BJ (cell line): ENCODE measurements at regions not wholly inside any gene's neighbourhood (a gene's known extent, or its start where the extent isn't known, plus 50 kb on each side); places are given as distances from the start of the nearest gene placed in this dataset.

ENCODE experiments used
- CTCF ChIA-PET: fragments of 350-600 bp; formaldehyde crosslinking; extraction: SDS; loops from one replicate; lab custom pipeline; 2021; ENCODE audit warnings: antibody characterized with exemption, inconsistent platforms; lab: Yijun Ruan, JAX
- POLR2A ChIA-PET: fragments of 300-600 bp; sonication (Branson Sonifier 250); formaldehyde crosslinking; extraction: SDS; loops from one replicate; lab custom pipeline; 2021; ENCODE audit warnings: antibody characterized with exemption; lab: Charles Lee
- DNase-seq: peaks from one replicate; pipeline ENCODE4 v3.0.0-alpha.2; 2011; ENCODE audit warnings: low read depth
- H3K27me3 ChIP-seq: 2 replicates; pipeline ENCODE4 v1.6.0; 2011; ENCODE audit warnings: low read length; ENCODE audit not compliant: control insufficient read depth, insufficient read depth
- H3K36me3 ChIP-seq: 2 replicates; pipeline ENCODE4 v1.5.1; 2011; ENCODE audit warnings: low read length; ENCODE audit not compliant: control insufficient read depth, insufficient read depth
- H3K4me3 ChIP-seq: 2 replicates; pipeline ENCODE4 v1.5.1; 2011; ENCODE audit warnings: low read depth, mild to moderate bottlenecking, control low read depth, low read length
- TF ChIP-seq, protein P1 (sequence below): IDR thresholded peaks from 2 replicates; pipeline ENCODE4 v1.5.1; 2011; ENCODE audit warnings: low read depth, mild to moderate bottlenecking, control low read depth, inconsistent platforms, low read length, moderate library complexity; ENCODE audit not compliant: insufficient read depth

DNA sequence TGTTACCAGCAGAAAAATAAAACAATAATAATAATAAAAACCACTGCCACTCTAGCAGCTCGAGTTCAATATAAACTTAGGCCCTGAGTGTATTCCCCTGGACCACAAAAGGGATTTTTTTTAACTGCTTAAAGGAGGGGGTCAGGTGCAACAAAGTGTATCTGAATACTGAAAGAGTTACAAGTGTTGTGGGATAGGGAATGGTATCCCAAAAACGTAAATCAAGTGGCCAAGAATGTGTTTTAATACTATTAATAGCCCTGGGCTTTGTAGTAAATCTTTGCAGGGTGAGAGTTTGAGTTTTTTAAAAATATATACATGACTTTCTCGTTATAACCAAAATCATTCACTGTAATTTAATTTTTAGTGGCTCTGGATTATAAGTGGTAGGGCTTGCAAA lies 860.1 kb upstream of the INTU start:
- Histone ChIP-seq H3K4me3 (no peak overlapping the region), H3K36me3 (no peaks in the 10 kb centered on the region), H3K27me3 (no peaks in the 10 kb centered on the region)
- POLR2A ChIA-PET: no interaction called here
- DNase-seq: no peak
- TF ChIP-seq, protein P1, sequence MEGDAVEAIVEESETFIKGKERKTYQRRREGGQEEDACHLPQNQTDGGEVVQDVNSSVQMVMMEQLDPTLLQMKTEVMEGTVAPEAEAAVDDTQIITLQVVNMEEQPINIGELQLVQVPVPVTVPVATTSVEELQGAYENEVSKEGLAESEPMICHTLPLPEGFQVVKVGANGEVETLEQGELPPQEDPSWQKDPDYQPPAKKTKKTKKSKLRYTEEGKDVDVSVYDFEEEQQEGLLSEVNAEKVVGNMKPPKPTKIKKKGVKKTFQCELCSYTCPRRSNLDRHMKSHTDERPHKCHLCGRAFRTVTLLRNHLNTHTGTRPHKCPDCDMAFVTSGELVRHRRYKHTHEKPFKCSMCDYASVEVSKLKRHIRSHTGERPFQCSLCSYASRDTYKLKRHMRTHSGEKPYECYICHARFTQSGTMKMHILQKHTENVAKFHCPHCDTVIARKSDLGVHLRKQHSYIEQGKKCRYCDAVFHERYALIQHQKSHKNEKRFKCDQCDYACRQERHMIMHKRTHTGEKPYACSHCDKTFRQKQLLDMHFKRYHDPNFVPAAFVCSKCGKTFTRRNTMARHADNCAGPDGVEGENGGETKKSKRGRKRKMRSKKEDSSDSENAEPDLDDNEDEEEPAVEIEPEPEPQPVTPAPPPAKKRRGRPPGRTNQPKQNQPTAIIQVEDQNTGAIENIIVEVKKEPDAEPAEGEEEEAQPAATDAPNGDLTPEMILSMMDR: no peak
- CTCF ChIA-PET: interaction anchor here (0.8 kb wide), 1 partner anchor 10 kb away, joined by 3 read pairs; no protein-coding TSS in a partner anchor

DNA sequence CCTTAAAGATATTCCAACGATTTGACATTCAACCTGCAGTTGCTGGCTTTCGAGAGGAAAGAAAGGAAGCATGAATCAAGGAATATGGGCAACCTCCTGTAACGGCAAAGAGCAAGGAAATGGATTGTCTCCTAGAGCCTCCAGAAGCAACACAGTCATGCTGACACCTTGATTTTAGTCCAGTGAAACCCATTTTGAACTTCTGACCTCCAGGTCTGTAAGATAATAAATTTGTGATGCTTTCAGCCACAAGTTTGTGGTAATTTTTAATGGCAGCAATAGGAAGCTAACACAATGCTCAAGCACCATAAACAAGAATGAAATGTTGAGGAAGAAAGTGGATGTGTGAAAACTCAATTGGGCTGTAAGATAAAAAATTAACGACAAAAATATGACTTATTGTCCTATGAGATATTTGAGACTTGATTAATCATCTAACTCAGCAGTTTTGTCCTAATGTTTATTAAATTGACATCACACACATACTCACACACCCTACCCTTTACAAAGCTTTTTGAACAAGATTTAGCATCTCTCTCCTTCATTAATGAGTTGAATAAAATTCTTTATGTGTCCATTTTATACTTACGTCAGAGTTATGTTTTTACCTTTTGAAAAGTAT lies 857.2 kb upstream of the INTU start:
- Histone ChIP-seq H3K4me3 (no peak overlapping the region), H3K27me3 (no peaks in the 10 kb centered on the region), H3K36me3 (no peaks in the 10 kb centered on the region)
- TF ChIP-seq, protein P1: no peak
- POLR2A ChIA-PET: interaction anchor here (0.6 kb wide), 1 partner anchor 984 kb away, joined by 5 read pairs; no protein-coding TSS in a partner anchor
- no peak for DNase-seq
- CTCF ChIA-PET: no interaction called here

DNA sequence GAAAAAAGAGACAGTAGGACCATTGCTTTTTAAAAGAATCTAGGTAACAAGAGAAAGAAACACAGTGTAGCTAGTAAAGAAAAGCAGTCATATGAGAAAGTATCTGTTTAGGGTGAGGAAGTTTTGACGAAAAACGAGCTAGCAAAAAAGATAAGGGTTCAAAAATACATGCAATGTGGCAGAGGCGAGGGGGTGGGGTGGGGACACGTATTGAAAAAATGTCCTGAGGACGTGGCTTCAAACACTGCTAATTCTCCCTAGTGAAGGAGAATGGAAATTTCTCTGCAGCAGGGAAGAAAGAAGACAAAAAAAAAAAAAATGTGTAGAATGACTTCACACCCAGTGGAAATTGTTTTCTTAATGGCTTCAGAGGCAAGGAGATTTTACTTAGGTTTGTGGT lies 856.4 kb upstream of the INTU start:
- Histone ChIP-seq H3K27me3 (no peaks in the 10 kb centered on the region), H3K4me3 (no peak overlapping the region), H3K36me3 (no peaks in the 10 kb centered on the region)
- no peak for DNase-seq
- POLR2A ChIA-PET: interaction anchor here (0.6 kb wide), 1 partner anchor 985 kb away, joined by 5 read pairs; no protein-coding TSS in a partner anchor
- CTCF ChIA-PET: no interaction called here
- TF ChIP-seq, protein P1: no peak

DNA sequence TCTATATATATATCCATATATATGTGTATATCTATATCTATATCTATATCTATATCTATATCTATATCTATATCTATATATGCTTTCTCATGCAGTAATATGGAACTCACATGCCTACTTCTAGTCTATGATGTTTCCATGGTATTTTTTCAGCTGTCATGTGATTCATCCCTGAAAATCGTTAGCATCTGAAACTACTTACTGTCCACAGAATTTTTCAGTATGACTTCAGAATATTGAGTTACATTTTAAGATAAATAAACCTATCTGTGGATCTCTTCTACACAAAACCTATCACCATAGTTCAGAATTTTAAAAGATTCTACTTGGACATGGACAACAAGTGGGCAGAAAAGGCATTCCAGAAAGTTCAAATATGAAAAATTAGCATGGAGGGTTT lies 855.1 kb upstream of the INTU start:
- TF ChIP-seq, protein P1: no peak
- ChIA-PET POLR2A (no interaction called here), CTCF (interaction anchor here (0.5 to 1.7 kb wide), 3 partner anchors 78 to 348 kb away, joined by 3 to 4 read pairs (median 4); no protein-coding TSS in a partner anchor)
- peak; percentile 85 for DNase-seq
- Histone ChIP-seq H3K36me3 (no peaks in the 10 kb centered on the region), H3K27me3 (no peaks in the 10 kb centered on the region), H3K4me3 (no peak overlapping the region)

DNA sequence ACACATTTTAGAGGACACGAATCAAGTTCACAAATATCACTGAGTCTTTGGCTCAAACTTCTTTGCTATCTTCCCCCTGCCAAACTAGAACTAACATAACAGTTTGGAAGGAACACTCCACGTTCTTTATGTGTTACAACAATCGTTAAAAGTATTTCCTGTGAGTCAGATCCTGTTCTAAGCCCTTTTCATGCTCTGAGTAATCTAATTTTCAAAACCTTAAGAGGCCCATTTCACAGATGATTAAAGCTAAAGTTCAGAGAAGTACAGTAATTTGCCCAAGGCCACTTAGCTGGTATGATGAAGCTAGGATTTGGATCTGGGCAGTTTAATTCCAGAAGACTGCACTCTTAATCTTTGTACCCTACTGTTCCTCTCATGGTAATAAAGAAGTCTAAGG lies 854.4 kb upstream of the INTU start:
- ChIA-PET POLR2A (no interaction called here), CTCF (interaction anchor here (1.7 kb wide), 2 partner anchors 80 to 150 kb away, joined by 4 to 5 read pairs; no protein-coding TSS in a partner anchor)
- H3K36me3 ChIP-seq: no peaks in the 10 kb centered on the region
- H3K27me3 ChIP-seq: no peaks in the 10 kb centered on the region
- DNase-seq: peak; percentile 60
- no peak overlapping the region for H3K4me3 ChIP-seq
- TF ChIP-seq, protein P1: no peak
